HG03175 (cell line): ENCODE measurements at regions not wholly inside any gene's neighbourhood (a gene's known extent, or its start where the extent isn't known, plus 50 kb on each side); places are given as distances from the start of the nearest gene placed in this dataset.
A peak's percentile ranks its signal among the peaks of the same experiment; 100 is the strongest.

Experiments used
- ATAC-seq: cut with Tn5 transposase; IDR thresholded peaks from one replicate; pipeline ENCODE4 v1.9.1; 2021; ENCODE audit warnings: mild to moderate bottlenecking, moderate library complexity; ENCODE audit not compliant: unreplicated experiment

DNA sequence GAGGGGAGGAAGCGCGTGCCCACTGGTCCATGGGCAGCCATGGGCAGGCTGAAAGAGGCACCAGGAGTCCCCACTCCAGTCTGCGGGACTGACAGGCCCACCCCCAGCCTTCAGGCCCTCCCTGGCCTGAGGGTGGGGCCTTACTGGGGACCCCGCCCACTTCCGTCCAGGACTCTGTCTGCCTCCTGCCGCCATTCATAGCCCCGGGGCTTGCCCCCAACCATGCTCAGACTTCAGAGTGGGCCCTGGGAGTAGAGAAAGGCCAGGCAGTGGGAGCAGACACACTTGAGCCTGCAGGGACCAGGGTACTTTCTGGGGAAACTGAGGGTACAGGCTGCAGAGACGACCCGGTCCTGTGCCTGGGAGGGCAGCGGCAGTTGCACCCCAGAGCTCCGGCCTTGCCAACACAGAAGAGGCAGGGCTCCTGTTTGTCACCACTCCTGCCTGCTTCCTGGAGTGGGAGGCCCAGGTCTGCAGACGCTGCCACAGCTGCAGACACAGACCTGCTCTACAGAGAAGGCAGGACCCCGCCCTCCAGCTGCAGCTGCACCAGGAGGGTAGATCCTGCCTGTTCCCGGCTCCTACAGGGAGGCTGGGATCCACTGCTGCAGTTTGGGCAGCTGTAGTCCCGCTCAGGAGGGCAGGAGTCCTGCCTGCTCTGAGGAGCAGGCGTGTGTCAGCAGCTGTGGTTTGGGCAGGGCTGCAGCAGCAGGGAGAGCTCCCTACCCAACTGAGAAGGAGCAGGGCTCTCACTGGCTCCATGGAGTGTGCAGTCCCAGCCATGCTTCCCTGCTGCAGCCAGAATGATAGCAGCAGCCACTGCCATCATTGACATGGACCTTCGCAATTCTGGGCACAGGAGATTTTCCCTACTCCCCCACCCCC is 387.9 kb upstream of the ANO3 start:
- no peak for ATAC-seq

- ATAC-seq = no peak
Measured at GRCh38 chr11:25949918-25950317, 382.0 kb upstream of the ANO3 start.

GRCh38 chr11:25953006-25953405 is 378.9 kb upstream of the ANO3 start:
- no peak for ATAC-seq

DNA sequence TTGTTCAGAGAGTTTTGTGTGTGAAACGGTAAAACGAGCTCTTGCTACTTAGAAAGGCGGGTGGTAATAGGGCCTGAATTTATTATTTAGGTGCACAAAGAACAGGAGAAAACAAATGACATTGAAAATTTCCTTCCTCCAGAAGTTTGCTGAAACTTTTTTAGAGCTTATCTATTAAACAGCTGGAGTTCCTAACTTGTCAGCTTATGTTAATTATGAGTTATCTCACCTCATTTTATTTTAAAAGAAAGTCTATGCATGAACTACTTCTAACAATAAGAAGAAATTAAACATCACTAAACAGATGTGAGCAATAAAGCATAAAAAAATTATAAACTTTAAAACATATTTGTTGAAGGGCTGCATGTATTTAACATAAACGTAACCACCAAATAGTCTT is 373.9 kb upstream of the ANO3 start:
- no peak for ATAC-seq

GRCh38 chr11:25961539-25961938 is 370.4 kb upstream of the ANO3 start:
- no peak for ATAC-seq

GRCh38 chr11:25970726-25971508 is 361.0 kb upstream of the ANO3 start:
- no peak for ATAC-seq

GRCh38 chr11:25980091-25980490 is 351.8 kb upstream of the ANO3 start:
- no peak for ATAC-seq

DNA sequence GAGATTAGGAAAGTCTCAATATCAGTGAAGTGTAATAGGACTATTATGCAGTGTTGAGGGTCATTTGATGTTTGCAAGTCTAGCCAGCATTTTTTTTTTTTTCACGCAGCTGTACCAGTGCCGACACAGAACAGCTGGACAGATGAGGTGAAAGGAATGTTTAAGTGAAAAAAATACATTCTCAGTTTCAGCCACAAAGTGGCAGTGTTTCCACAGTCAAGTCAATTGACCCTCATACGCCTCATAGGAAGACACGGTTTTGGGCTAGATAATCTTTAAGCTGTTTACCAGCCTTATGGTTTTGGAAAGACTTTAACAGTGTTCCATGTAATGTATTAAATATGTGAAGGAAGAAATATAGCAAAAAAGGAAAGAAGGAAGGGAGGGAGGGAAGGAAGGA is 349.9 kb upstream of the ANO3 start:
- ATAC-seq = peak; percentile 94

GRCh38 chr11:25983280-25983679 is 348.6 kb upstream of the ANO3 start:
- ATAC-seq = no peak

- ATAC-seq = no peak
Measured at GRCh38 chr11:25988178-25988577, 343.8 kb upstream of the ANO3 start.

DNA sequence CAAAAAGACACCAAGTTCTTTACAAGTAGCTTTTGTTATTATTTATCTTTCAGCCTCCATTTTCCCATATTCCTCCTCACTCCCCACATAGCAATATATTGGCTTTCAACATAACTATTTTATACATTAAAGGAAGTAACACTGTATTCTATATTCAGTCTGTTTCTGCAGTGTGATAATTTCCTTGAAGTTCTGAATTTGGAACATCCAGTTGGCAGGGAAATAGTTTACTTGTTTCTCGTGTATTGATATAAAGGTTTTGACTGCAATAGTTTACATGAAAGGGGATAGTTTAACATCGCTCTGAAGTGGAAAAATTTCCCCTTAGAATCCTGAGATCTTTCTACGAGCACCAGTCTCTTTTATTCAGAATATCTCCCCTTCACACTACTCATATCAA is 341.5 kb upstream of the ANO3 start:
- no peak for ATAC-seq

- no peak for ATAC-seq
Measured at GRCh38 chr11:25991476-25991875, 340.5 kb upstream of the ANO3 start.

GRCh38 chr11:25992294-25992693 is 339.6 kb upstream of the ANO3 start:
- no peak for ATAC-seq

DNA sequence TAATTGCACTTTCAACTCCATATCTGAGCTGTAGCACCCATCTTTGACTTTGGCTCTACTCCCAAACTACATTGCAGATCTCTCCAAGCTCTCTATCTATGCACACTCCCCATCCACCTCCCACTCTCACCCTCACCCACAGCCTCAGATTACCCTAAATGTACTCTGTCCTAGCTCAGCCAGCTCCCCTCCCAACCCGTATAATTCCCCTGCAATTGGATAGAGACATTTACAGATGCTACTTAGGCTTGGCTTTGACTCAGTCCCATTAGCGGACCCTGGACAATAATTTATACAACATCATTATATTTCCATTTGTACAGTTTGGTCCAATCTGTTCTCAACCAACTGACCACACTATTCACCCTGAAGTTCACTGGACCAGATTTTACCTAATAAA is 338.9 kb upstream of the ANO3 start:
- no peak for ATAC-seq

DNA sequence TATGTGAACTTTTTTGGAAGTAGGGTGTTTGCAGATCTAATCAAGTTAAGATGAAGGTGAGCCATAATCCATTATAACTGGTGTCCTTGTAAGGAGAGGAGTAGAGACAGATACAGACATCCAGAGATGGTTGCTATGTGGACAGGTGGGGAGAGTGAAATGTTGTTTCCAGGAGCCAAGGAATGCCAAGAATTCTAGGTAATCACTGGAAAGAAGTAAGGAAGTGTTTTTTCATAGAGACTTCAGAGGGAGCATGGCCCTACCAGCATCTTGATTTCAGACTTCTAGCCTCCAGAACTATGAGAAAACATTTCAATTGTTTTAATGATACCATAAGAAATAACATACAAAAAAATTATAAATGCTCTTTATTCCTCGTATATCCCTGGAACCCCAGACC is 320.5 kb upstream of the ANO3 start:
- no peak for ATAC-seq

- ATAC-seq = no peak
Measured at GRCh38 chr11:26014456-26015115, 317.3 kb upstream of the ANO3 start.

DNA sequence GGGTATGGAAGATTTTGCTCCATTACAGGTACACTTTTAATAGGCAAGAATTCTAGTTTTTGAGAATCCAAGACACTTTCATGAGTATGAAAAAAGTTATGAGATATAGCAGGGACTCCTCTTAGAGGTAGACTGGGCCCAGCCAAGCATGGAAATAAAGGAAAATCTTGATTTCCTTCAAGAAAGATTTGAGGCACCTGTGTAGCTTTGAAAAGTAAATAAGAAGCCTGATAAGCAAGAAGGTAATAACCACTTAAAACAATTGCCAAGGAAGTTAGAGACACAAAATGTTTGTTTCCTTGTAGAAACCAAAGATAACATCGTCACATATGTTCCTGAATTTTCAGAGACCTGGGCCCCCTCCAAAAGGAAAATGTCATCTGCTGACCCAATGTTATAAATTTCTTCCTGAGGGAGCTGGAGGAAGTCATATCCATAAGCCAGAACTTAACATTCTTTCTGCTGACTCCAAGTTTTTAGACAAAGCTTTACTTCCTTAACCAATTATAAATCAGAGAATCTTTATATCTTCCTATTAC is 314.5 kb upstream of the ANO3 start:
- no peak for ATAC-seq

- no peak for ATAC-seq
Measured at GRCh38 chr11:26017903-26018302, 314.0 kb upstream of the ANO3 start.

DNA sequence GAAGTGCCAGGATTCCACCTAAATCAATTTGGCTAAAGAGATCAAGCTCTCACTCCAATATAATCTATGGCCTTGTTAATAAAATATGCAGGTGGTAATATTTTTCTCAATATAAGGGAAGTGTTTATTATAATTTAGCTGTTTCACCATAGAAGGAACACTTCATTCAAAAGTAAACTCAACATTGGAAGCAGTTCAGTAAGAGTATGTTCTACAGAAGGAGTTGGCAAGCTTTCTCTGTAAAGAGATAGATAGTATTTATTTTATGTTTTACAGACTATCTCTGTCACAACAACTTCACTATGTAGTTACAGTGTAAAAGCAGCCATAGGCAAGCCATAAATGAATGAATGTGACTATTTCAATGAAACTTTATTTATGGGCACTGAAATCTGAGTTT is 313.6 kb upstream of the ANO3 start:
- ATAC-seq = no peak

- ATAC-seq = no peak
Measured at GRCh38 chr11:26019386-26019785, 312.5 kb upstream of the ANO3 start.

- no peak for ATAC-seq
Measured at GRCh38 chr11:26021017-26021416, 310.9 kb upstream of the ANO3 start.
